SK-N-SH treated with all-trans-retinoic acid at 6 μM for 48 hours (cell line): ENCODE measurements at regions not wholly inside any gene's neighbourhood (a gene's known extent, or its start where the extent isn't known, plus 50 kb on each side); places are given as distances from the start of the nearest gene placed in this dataset.
"Not testable (repeated sequence)": the region's sequence is repeated elsewhere in the genome, so short reads cannot be mapped to it uniquely, and the experiment has no call there.

Source experiments
- ATAC-seq: fragments of 200-7000 bp; cut with Tn5 transposase; 3 replicates; pipeline ENCODE4 v1.9.1; 2020; ENCODE audit warnings: mild to moderate bottlenecking, moderate library complexity
- ARNTL ChIP-seq: fragments of 450-650 bp; formaldehyde crosslinking; IDR thresholded peaks from 2 replicates; pipeline ENCODE4 v1.5.0; 2020; ENCODE audit warnings: low read depth, mild to moderate bottlenecking, moderate library complexity, borderline replicate concordance
- BACH2 ChIP-seq: fragments of 250-450 bp; sonication (Bioruptor Pico); IDR thresholded peaks from 2 replicates; pipeline ENCODE4 v1.9.0; 2021; ENCODE audit warnings: mild to moderate bottlenecking, borderline replicate concordance
- CSDC2 ChIP-seq: fragments of 250-450 bp; sonication (Bioruptor Pico); IDR thresholded peaks from 2 replicates; pipeline ENCODE4 v1.5.0; 2020; ENCODE audit warnings: mild to moderate bottlenecking, moderate library complexity
- ESRRG ChIP-seq: fragments of 250-450 bp; sonication (Bioruptor Pico); IDR thresholded peaks from 2 replicates; pipeline ENCODE4 v1.6.1; 2021; ENCODE audit warnings: mild to moderate bottlenecking
- GLIS3 ChIP-seq: fragments of 250-450 bp; sonication (Bioruptor Pico); IDR thresholded peaks from 2 replicates; pipeline ENCODE4 v1.5.0; 2020; ENCODE audit warnings: mild to moderate bottlenecking, moderate library complexity
- ISL1 ChIP-seq: fragments of 250-450 bp; sonication (Bioruptor Pico); IDR thresholded peaks from 2 replicates; pipeline ENCODE4 v2.1.2; 2022; ENCODE audit warnings: mild to moderate bottlenecking, moderate library complexity
- OSR1 ChIP-seq: fragments of 250-450 bp; sonication (Bioruptor Pico); IDR thresholded peaks from 2 replicates; pipeline ENCODE4 v1.8.0; 2022; ENCODE audit warnings: moderate library complexity, mild to moderate bottlenecking, inconsistent platforms
- PPARA ChIP-seq: fragments of 250-450 bp; sonication (Bioruptor Pico); IDR thresholded peaks from 2 replicates; pipeline ENCODE4 v1.5.0; 2020; ENCODE audit warnings: mild to moderate bottlenecking, borderline replicate concordance
- RARB ChIP-seq: fragments of 250-450 bp; sonication (Bioruptor Pico); IDR thresholded peaks from 2 replicates; pipeline ENCODE4 v1.8.0; 2021; ENCODE audit warnings: mild to moderate bottlenecking, moderate library complexity
- SNAI2 ChIP-seq: fragments of 250-450 bp; sonication (Bioruptor Pico); IDR thresholded peaks from 2 replicates; pipeline ENCODE4 v1.5.0; 2020; ENCODE audit warnings: mild to moderate bottlenecking, moderate library complexity
- TCF4 ChIP-seq: fragments of 250-450 bp; sonication (Bioruptor Pico); IDR thresholded peaks from 2 replicates; pipeline ENCODE4 v1.8.0; 2021; ENCODE audit warnings: mild to moderate bottlenecking, moderate library complexity, borderline replicate concordance
- TOX ChIP-seq: fragments of 250-450 bp; sonication (Bioruptor Pico); IDR thresholded peaks from 2 replicates; pipeline ENCODE4 v1.8.0; 2021; ENCODE audit warnings: mild to moderate bottlenecking, moderate library complexity, borderline replicate concordance
- ZC3H10 ChIP-seq: fragments of 250-450 bp; sonication (Bioruptor Pico); IDR thresholded peaks from 2 replicates; pipeline ENCODE4 v1.5.1; 2021; ENCODE audit warnings: mild to moderate bottlenecking, moderate library complexity
- ZFP30 ChIP-seq: fragments of 450-650 bp; formaldehyde crosslinking; IDR thresholded peaks from 2 replicates; pipeline ENCODE4 v1.5.0; 2022; ENCODE audit warnings: mild to moderate bottlenecking, moderate library complexity
- ZNF565 ChIP-seq: fragments of 450-650 bp; formaldehyde crosslinking; conservative IDR thresholded peaks from 2 replicates; pipeline ENCODE4 v1.5.0; 2020; ENCODE audit warnings: low read depth, mild to moderate bottlenecking, moderate library complexity
- ZNF70 ChIP-seq: fragments of 450-650 bp; formaldehyde crosslinking; IDR thresholded peaks from 2 replicates; pipeline ENCODE4 v1.5.0; 2020; ENCODE audit warnings: mild to moderate bottlenecking, moderate library complexity
- ZNF8 ChIP-seq: fragments of 450-650 bp; formaldehyde crosslinking; IDR thresholded peaks from 2 replicates; pipeline ENCODE4 v1.5.0; 2020; ENCODE audit warnings: mild to moderate bottlenecking, moderate library complexity
- TF ChIP-seq, protein P1 (sequence below): fragments of 250-450 bp; sonication (Bioruptor Pico); IDR thresholded peaks from 2 replicates; pipeline ENCODE4 v1.8.0; 2021; ENCODE audit warnings: low read depth, mild to moderate bottlenecking, moderate library complexity, borderline replicate concordance
- TF ChIP-seq, protein P2 (sequence below): fragments of 250-450 bp; sonication (Bioruptor Pico); IDR thresholded peaks from 2 replicates; pipeline ENCODE4 v1.8.0; 2020; ENCODE audit warnings: mild to moderate bottlenecking, moderate library complexity, borderline replicate concordance
- TF ChIP-seq, protein P3 (sequence below): fragments of 250-450 bp; sonication (Bioruptor Pico); IDR thresholded peaks from 2 replicates; pipeline ENCODE4 v1.5.1; 2021; ENCODE audit warnings: mild to moderate bottlenecking, moderate library complexity
- TF ChIP-seq, protein P4 (sequence below): fragments of 250-450 bp; sonication (Bioruptor Pico); IDR thresholded peaks from 2 replicates; pipeline ENCODE4 v1.5.1; 2020; ENCODE audit warnings: low read depth, mild to moderate bottlenecking, moderate library complexity
- TF ChIP-seq, protein P5 (sequence below): fragments of 250-450 bp; sonication (Bioruptor Pico); IDR thresholded peaks from 2 replicates; pipeline ENCODE4 v1.5.0; 2020; ENCODE audit warnings: mild to moderate bottlenecking, moderate library complexity

DNA sequence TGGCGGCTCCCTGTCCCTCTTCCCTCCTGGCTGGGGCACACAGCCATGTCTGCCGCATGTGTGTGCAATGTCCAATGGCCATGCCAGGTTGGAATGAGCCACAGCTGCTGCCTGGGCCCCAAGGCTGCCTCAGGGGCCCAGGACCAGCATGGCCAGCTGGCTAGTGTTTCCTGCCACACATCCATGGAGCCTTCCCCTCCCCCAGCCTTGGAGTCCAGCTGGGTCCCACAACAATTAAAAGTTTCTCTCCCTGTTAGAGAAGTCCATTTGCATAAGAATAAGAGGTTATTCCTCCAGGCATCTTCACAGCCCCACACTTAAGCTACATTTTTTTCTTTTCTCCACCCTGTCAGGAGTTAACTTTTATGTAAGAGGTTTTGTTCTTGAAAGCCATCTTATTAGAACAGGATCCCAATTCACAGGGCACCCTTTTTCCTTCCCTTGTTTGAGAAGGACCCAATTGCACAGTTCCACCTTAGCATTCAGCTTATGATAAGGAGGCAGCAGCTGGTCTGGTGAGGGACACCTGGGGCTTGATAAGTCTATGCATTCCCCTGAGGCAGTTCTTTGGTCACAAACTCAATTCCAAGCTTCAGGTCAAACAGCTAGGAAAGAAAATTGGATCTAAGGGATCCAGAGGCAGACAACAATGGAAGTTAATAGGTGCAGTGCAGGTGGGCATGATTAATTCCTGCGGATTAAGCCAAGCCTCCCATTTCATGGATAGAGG is 963.3 kb upstream of the GRIA3 start:
- TF ChIP-seq RARB (CRISPR knock-in tag) (no peak), OSR1 (no peak), ZNF8 (CRISPR knock-in tag) (no peak), ESRRG (no peak), ISL1 (no peak), BACH2 (CRISPR knock-in tag) (no peak), SNAI2 (CRISPR knock-in tag) (no peak), GLIS3 (no peak), ZFP30 (CRISPR knock-in tag) (no peak), PPARA (CRISPR knock-in tag) (no peak), TCF4 (CRISPR knock-in tag) (no peak)
- ATAC-seq, result no peak

DNA sequence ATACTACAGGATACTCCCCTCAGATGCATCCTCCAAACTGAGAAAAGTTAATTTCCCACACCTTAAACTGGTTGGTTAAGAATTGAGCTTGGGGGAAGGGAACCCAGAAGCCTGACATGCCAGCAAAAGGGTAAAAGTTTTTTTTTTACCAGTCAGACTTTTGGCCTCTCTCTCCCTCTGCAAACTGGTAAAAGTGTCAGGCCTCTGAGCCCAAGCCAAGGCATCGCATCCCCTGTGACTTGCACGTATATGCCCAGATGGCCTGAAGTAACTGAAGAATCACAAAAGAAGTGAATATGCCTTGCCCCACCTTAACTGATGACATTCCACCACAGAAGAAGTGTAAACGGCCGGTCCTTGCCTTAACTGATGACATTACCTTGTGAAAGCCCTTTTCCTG is 962.3 kb upstream of the GRIA3 start:
- ATAC-seq, result not testable (repeated sequence)

DNA sequence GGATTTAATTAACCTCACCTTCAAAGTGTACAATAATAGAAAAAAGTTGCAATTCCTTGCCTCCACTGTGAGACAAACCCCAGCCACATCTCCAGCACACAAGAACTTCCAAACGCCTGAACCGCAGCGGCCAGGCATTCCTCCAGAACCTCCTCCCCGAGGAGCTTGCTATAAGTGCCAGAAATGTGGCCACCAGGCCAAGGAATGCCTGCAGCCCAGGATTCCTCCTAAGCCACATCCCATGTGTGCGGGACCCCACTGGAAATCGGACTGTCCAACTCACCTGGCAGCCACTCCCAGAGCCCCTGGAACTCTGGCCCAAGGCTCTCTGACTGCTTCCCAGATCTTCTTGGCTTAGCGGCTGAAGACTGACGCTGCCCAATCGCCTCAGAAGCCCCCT is 959.9 kb upstream of the GRIA3 start:
- not testable (repeated sequence) for ATAC-seq

DNA sequence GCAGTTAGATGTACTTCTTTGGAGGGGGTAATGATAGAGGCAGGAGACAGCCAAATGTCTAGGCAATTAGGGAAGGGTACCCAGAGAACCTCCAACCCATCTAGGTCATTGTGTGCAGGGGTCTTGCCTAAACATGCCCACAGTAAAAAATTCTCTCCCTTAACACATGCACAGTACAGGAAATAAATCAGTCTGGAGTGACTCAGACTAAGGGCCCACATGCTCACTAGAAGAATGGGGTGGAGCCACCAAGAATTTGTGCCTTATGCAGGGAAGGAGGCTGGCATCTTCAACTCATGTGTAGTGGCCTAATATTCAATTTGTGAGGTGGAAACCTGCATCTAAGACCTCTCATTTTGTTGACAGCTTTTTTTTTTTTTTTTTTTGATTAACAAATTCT is 945.3 kb upstream of the GRIA3 start:
- TF ChIP-seq TOX (no peak), RARB (CRISPR knock-in tag) (no peak), GLIS3 (no peak), ZNF70 (CRISPR knock-in tag) (no peak), PPARA (CRISPR knock-in tag) (no peak), SNAI2 (CRISPR knock-in tag) (no peak), ARNTL (CRISPR knock-in tag) (no peak), ZNF565 (CRISPR knock-in tag) (no peak), BACH2 (CRISPR knock-in tag) (no peak), ZNF8 (CRISPR knock-in tag) (no peak), ISL1 (no peak), ZC3H10 (CRISPR knock-in tag) (no peak), OSR1 (no peak), CSDC2 (CRISPR knock-in tag) (no peak)
- TF ChIP-seq, protein P1, sequence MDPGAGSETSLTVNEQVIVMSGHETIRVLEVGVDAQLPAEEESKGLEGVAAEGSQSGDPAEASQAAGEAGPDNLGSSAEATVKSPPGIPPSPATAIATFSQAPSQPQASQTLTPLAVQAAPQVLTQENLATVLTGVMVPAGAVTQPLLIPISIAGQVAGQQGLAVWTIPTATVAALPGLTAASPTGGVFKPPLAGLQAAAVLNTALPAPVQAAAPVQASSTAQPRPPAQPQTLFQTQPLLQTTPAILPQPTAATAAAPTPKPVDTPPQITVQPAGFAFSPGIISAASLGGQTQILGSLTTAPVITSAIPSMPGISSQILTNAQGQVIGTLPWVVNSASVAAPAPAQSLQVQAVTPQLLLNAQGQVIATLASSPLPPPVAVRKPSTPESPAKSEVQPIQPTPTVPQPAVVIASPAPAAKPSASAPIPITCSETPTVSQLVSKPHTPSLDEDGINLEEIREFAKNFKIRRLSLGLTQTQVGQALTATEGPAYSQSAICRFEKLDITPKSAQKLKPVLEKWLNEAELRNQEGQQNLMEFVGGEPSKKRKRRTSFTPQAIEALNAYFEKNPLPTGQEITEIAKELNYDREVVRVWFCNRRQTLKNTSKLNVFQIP (CRISPR knock-in tag), result no peak
- TF ChIP-seq, protein P2, sequence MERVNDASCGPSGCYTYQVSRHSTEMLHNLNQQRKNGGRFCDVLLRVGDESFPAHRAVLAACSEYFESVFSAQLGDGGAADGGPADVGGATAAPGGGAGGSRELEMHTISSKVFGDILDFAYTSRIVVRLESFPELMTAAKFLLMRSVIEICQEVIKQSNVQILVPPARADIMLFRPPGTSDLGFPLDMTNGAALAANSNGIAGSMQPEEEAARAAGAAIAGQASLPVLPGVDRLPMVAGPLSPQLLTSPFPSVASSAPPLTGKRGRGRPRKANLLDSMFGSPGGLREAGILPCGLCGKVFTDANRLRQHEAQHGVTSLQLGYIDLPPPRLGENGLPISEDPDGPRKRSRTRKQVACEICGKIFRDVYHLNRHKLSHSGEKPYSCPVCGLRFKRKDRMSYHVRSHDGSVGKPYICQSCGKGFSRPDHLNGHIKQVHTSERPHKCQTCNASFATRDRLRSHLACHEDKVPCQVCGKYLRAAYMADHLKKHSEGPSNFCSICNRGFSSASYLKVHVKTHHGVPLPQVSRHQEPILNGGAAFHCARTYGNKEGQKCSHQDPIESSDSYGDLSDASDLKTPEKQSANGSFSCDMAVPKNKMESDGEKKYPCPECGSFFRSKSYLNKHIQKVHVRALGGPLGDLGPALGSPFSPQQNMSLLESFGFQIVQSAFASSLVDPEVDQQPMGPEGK (CRISPR knock-in tag), result no peak
- TF ChIP-seq, protein P3, sequence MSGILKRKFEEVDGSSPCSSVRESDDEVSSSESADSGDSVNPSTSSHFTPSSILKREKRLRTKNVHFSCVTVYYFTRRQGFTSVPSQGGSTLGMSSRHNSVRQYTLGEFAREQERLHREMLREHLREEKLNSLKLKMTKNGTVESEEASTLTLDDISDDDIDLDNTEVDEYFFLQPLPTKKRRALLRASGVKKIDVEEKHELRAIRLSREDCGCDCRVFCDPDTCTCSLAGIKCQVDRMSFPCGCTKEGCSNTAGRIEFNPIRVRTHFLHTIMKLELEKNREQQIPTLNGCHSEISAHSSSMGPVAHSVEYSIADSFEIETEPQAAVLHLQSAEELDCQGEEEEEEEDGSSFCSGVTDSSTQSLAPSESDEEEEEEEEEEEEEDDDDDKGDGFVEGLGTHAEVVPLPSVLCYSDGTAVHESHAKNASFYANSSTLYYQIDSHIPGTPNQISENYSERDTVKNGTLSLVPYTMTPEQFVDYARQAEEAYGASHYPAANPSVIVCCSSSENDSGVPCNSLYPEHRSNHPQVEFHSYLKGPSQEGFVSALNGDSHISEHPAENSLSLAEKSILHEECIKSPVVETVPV, result no peak
- TF ChIP-seq, protein P4, sequence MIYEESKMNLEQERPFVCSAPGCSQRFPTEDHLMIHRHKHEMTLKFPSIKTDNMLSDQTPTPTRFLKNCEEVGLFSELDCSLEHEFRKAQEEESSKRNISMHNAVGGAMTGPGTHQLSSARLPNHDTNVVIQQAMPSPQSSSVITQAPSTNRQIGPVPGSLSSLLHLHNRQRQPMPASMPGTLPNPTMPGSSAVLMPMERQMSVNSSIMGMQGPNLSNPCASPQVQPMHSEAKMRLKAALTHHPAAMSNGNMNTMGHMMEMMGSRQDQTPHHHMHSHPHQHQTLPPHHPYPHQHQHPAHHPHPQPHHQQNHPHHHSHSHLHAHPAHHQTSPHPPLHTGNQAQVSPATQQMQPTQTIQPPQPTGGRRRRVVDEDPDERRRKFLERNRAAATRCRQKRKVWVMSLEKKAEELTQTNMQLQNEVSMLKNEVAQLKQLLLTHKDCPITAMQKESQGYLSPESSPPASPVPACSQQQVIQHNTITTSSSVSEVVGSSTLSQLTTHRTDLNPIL (CRISPR knock-in tag), result no peak
- TF ChIP-seq, protein P5, sequence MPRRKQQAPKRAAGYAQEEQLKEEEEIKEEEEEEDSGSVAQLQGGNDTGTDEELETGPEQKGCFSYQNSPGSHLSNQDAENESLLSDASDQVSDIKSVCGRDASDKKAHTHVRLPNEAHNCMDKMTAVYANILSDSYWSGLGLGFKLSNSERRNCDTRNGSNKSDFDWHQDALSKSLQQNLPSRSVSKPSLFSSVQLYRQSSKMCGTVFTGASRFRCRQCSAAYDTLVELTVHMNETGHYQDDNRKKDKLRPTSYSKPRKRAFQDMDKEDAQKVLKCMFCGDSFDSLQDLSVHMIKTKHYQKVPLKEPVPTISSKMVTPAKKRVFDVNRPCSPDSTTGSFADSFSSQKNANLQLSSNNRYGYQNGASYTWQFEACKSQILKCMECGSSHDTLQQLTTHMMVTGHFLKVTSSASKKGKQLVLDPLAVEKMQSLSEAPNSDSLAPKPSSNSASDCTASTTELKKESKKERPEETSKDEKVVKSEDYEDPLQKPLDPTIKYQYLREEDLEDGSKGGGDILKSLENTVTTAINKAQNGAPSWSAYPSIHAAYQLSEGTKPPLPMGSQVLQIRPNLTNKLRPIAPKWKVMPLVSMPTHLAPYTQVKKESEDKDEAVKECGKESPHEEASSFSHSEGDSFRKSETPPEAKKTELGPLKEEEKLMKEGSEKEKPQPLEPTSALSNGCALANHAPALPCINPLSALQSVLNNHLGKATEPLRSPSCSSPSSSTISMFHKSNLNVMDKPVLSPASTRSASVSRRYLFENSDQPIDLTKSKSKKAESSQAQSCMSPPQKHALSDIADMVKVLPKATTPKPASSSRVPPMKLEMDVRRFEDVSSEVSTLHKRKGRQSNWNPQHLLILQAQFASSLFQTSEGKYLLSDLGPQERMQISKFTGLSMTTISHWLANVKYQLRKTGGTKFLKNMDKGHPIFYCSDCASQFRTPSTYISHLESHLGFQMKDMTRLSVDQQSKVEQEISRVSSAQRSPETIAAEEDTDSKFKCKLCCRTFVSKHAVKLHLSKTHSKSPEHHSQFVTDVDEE (CRISPR knock-in tag), result no peak
- no peak for ATAC-seq
